ENCODE measurements at regions not wholly inside any gene's neighbourhood (a gene's known extent, or its start where the extent isn't known, plus 50 kb on each side); places are given as distances from the start of the nearest gene placed in this dataset.

- Histone ChIP-seq H3K27ac (ENCODE audit: control insufficient read depth, insufficient read depth) (no peak overlapping the region), H4K20me1 (ENCODE audit: control insufficient read depth, insufficient read depth) (no peaks in the 10 kb centered on the region), H3K4me1 (ENCODE audit: control insufficient read depth, insufficient read depth, low read length) (no peaks in the 10 kb centered on the region), H3K4me3 (no peak overlapping the region), H3K27me3 (replicated peaks in 1 of 2; ENCODE audit: control insufficient read depth in 2 of 2, insufficient read depth in 2 of 2, low read length in 1 of 2) (no peaks in the 10 kb centered on the region), H2AFZ (ENCODE audit: control insufficient read depth, low read depth, low read length) (no peak overlapping the region), H3K4me2 (ENCODE audit: control insufficient read depth, insufficient read depth) (no peak overlapping the region), H3K79me2 (ENCODE audit: control insufficient read depth, insufficient read depth, low read length) (no peaks in the 10 kb centered on the region), H3K9me3 (replicated peaks; ENCODE audit: control insufficient read depth, insufficient read depth, low read length) (no peaks in the 10 kb centered on the region), H3K36me3 (ENCODE audit: control insufficient read depth in 2 of 2, insufficient read depth in 2 of 2, low read length in 1 of 2) (no peaks in the 10 kb centered on the region), H3K9ac (ENCODE audit: control insufficient read depth, insufficient read depth, low read length) (no peak overlapping the region)
- POLR2A ChIA-PET: no interaction called here
- no TSS peak for BruUV-seq (replicated peaks)
- FAIRE-seq (no peak), ATAC-seq (no peak), DNase-seq (ENCODE audit: low read depth, low spot score) (no peak)
- in situ Hi-C loops (cut with MboI) (no loop called here), intact Hi-C loops (cut with micrococcal nuclease; ENCODE audit: unreplicated experiment) (no loop called here)
- RAD21 ChIA-PET (ENCODE audit: unreplicated experiment): no interaction called here
- CTCF ChIA-PET: no interaction called here
- no peak for TF ChIP-seq ASH2L (IDR thresholded peaks at IDR 0.05; ENCODE audit: borderline replicate concordance, low read depth)
- TF ChIP-seq RELB (IDR thresholded peaks at IDR 0.05; ENCODE audit: low read depth): no peak
- TF ChIP-seq SMARCA5 (IDR thresholded peaks at IDR 0.05): no peak
- TF ChIP-seq ETV6 (conservative IDR thresholded peaks at IDR 0.05 in 1 of 2, IDR thresholded peaks at IDR 0.05 in 1 of 2; ENCODE audit: borderline replicate concordance in 1 of 2, low read depth in 1 of 2): no peak
- TF ChIP-seq FOXK2 (IDR thresholded peaks at IDR 0.05): no peak
- no peak for TF ChIP-seq MEF2B (IDR thresholded peaks at IDR 0.05; ENCODE audit: partially characterized antibody, poor library complexity, severe bottlenecking)
- no peak for TF ChIP-seq ZBTB40 (IDR thresholded peaks at IDR 0.05; ENCODE audit: borderline replicate concordance)
- TF ChIP-seq MXI1 (IDR thresholded peaks at IDR 0.05; ENCODE audit: low read depth, low read length): no peak
- SMC1A ChIA-PET (ENCODE audit: uncharacterized antibody, unreplicated experiment): no interaction called here
- WGBS (ENCODE audit: insufficient coverage, insufficient replicate concordance, low lambda C conversion rate, missing lambda C conversion rate): 68% methylated on average over 25 of the region's 28 CpGs
These were observed 113.4 kb upstream of the NUPR2 start for GRCh38 chr7:56229631-56230030.

Measured in GM12878 (cell line).